ENCODE measurements at regions not wholly inside any gene's neighbourhood (a gene's known extent, or its start where the extent isn't known, plus 50 kb on each side); places are given as distances from the start of the nearest gene placed in this dataset.
A peak's percentile ranks its signal among the peaks of the same experiment; 100 is the strongest.

DNA sequence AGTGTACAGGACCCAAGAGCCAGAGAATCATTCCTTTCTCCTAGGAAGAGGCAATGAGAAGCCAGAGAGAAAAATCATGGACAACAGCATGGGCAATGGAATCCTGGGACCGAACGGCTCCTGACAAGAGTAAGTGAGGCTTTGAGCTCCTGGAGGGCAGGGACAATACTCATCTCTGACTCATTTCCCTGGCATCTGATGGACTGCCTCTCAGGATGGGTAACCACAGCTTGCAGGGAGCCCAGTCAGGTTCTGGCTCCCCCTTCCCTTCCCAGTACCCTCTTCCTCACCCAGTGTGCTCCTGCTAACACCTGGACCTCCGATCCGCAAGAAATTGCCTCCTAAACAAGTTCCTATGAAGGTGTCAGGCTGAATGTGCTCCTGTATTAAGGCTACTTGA lies 51.2 kb upstream of the SORCS3 start (continued):
- no peak for TF ChIP-seq MXI1 (IDR thresholded peaks at IDR 0.05; ENCODE audit: low read depth, low read length)
- TF ChIP-seq ELF1 (IDR thresholded peaks at IDR 0.05) = no peak
- no peak for TF ChIP-seq RAD21 (IDR thresholded peaks at IDR 0.05; ENCODE audit: low read length)
- peak; percentile 81 for TF ChIP-seq TEAD4 (IDR thresholded peaks at IDR 0.05; ENCODE audit: borderline replicate concordance, insufficient read depth)
- TF ChIP-seq RCOR1 (IDR thresholded peaks at IDR 0.05; ENCODE audit: low read length) = no peak
- TF ChIP-seq, protein P1, sequence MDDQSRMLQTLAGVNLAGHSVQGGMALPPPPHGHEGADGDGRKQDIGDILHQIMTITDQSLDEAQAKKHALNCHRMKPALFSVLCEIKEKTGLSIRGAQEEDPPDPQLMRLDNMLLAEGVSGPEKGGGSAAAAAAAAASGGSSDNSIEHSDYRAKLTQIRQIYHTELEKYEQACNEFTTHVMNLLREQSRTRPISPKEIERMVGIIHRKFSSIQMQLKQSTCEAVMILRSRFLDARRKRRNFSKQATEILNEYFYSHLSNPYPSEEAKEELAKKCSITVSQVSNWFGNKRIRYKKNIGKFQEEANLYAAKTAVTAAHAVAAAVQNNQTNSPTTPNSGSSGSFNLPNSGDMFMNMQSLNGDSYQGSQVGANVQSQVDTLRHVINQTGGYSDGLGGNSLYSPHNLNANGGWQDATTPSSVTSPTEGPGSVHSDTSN (IDR thresholded peaks at IDR 0.05) = peak; percentile 52
- TF ChIP-seq EZH2phosphoT487 (IDR thresholded peaks at IDR 0.05; ENCODE audit: borderline replicate concordance, low read depth) = no peak
- no peak; a peak in 1 of 4 replicates for TF ChIP-seq EP300 (IDR thresholded peaks at IDR 0.05; ENCODE audit: borderline replicate concordance in 1 of 2, low read depth in 1 of 2, low read length in 1 of 2)
- no peak for TF ChIP-seq FOXJ3 (CRISPR knock-in tag; IDR thresholded peaks at IDR 0.05)
- TF ChIP-seq RFX5 (IDR thresholded peaks at IDR 0.05; ENCODE audit: low read length) = no peak
- TF ChIP-seq NFIC (IDR thresholded peaks at IDR 0.05; ENCODE audit: borderline replicate concordance) = peak; percentile 23; the same call in 1 of the 2 replicates
- TF ChIP-seq, protein P2, sequence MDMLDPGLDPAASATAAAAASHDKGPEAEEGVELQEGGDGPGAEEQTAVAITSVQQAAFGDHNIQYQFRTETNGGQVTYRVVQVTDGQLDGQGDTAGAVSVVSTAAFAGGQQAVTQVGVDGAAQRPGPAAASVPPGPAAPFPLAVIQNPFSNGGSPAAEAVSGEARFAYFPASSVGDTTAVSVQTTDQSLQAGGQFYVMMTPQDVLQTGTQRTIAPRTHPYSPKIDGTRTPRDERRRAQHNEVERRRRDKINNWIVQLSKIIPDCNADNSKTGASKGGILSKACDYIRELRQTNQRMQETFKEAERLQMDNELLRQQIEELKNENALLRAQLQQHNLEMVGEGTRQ (IDR thresholded peaks at IDR 0.05; ENCODE audit: borderline replicate concordance, low read depth, low read length) = no peak
